ENCODE measurements at regions not wholly inside any gene's neighbourhood (a gene's known extent, or its start where the extent isn't known, plus 50 kb on each side); places are given as distances from the start of the nearest gene placed in this dataset.

- no peak for ATAC-seq
- no TSS peak for BruUV-seq (replicated peaks)
- no peak overlapping the region for H3K4me3 ChIP-seq (replicated peaks in 1 of 2; ENCODE audit: low read depth in 1 of 2, low read length in 2 of 2)
- ChIA-PET RAD21 (ENCODE audit: low non-redundant PET in 1 of 2, low total read pairs in 2 of 2, uncharacterized antibody in 2 of 2, unreplicated experiment in 2 of 2) (no interaction called here), POLR2A (no interaction called here), CTCF (no interaction called here)
- intact Hi-C loops (cut with micrococcal nuclease) = loop anchor here (10.0 kb wide), 1 partner anchor 596 kb away; no protein-coding TSS in a partner anchor
- H3K4me1 ChIP-seq (ENCODE audit: control insufficient read depth in 1 of 2, insufficient read depth in 2 of 2, low read length in 2 of 2) = peaks cover under 1 to 39% of the 10 kb centered on the region in 2 experiments; a peak in 3 of 4 replicates
- no peak for TF ChIP-seq EGR1 (IDR thresholded peaks at IDR 0.05; ENCODE audit: low read depth)
- no peak for TF ChIP-seq CTCF (IDR thresholded peaks at IDR 0.05 in 2 of 3, conservative IDR thresholded peaks at IDR 0.05 in 1 of 3; ENCODE audit: borderline replicate concordance in 1 of 3, insufficient read depth in 1 of 3, low read depth in 2 of 3, low read length in 2 of 3)
- no peak for TF ChIP-seq RAD21 (IDR thresholded peaks at IDR 0.05; ENCODE audit: low read depth)
- no peak for TF ChIP-seq REST (IDR thresholded peaks at IDR 0.05; ENCODE audit: low read depth)
- TF ChIP-seq SP1 (IDR thresholded peaks at IDR 0.05; ENCODE audit: low read depth) = no peak
- no peak for TF ChIP-seq EZH2phosphoT487 (IDR thresholded peaks at IDR 0.05; ENCODE audit: borderline replicate concordance)
- no peak for TF ChIP-seq CEBPB (IDR thresholded peaks at IDR 0.05; ENCODE audit: low read depth)
- no peak for TF ChIP-seq TCF7L2 (IDR thresholded peaks at IDR 0.05; ENCODE audit: borderline replicate concordance, extremely low read depth, insufficient read depth, insufficient read length)
- no peak for TF ChIP-seq CBX3 (IDR thresholded peaks at IDR 0.05; ENCODE audit: low read depth)
- no peak overlapping the region for H2AFZ ChIP-seq (ENCODE audit: low read depth, low read length, poor library complexity, severe bottlenecking)
- H3K79me2 ChIP-seq (ENCODE audit: insufficient read depth, low read length) = no peaks in the 10 kb centered on the region
- no peak overlapping the region for H3K27ac ChIP-seq (ENCODE audit: low read depth, low read length)
- H3K27me3 ChIP-seq (ENCODE audit: insufficient read depth, low read length) = no peaks in the 10 kb centered on the region
- H3K36me3 ChIP-seq (ENCODE audit: control insufficient read depth in 1 of 2, insufficient read depth in 2 of 2, low read length in 2 of 2) = no peaks in the 10 kb centered on the region
- H3K9me3 ChIP-seq (ENCODE audit: control insufficient read depth in 1 of 2, insufficient read depth in 1 of 2, low read depth in 1 of 2, low read length in 2 of 2) = no peaks in the 10 kb centered on the region
- no peak for DNase-seq (ENCODE audit: low read depth, low spot score)
- H3K4me2 ChIP-seq (ENCODE audit: low read length) = no peak overlapping the region
- H4K20me1 ChIP-seq (ENCODE audit: insufficient read depth) = no peaks in the 10 kb centered on the region
- no peaks in the 10 kb centered on the region for H3K9me2 ChIP-seq (ENCODE audit: insufficient read depth)
- no peak overlapping the region for H3K9ac ChIP-seq (ENCODE audit: low read length)
Observed at GRCh38 chr4:140258476-140258875, 104.5 kb upstream of the MAML3 start.

Measured in HCT116 (cell line).